Esophagus muscularis mucosa (tissue), 2 donors: ENCODE measurements at regions not wholly inside any gene's neighbourhood (a gene's known extent, or its start where the extent isn't known, plus 50 kb on each side); places are given as distances from the start of the nearest gene placed in this dataset.

Experiments
- POLR2A ChIP-seq: fragments of 450-650 bp; IDR thresholded peaks from one replicate; pipeline ENCODE4 v1.6.1; 2017; ENCODE audit warnings: antibody characterized with exemption, moderate library complexity, mild to moderate bottlenecking, low read depth
- POLR2AphosphoS5 ChIP-seq, 2 donors: sonication (generic); formaldehyde crosslinking; IDR thresholded peaks; one replicate each; pipeline ENCODE4 v1.6.1; 2017; ENCODE audit warnings: antibody characterized with exemption in 2 of 2

GRCh38 chr2:148592791-148593190, 51.8 kb upstream of the EPC2 start:
- no peak for TF ChIP-seq POLR2AphosphoS5 (IDR thresholded peaks at IDR 0.05)
- no peak for TF ChIP-seq POLR2A
